ENCODE measurements at regions not wholly inside any gene's neighbourhood (a gene's known extent, or its start where the extent isn't known, plus 50 kb on each side); places are given as distances from the start of the nearest gene placed in this dataset.

DNA sequence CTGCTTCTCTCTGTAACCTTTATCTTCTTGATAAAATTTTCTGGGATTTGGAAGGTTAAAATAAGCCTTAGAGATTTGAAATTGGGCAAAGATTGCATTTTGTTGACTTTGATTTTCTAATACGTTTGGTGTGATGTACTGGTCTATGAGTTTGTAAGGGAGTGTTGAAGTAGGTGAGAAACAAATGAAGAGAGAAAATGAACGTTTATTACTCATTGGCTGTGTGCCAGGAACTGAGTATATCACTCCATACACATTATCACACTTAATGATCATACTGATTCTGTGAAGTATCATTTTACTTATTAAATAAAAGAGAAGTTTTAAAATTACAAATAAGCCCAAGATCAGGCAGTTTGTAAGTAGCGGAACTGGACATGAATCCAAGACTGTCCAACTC is 795.1 kb upstream of the ZEB2 start:
- no peak for DNase-seq

DNA sequence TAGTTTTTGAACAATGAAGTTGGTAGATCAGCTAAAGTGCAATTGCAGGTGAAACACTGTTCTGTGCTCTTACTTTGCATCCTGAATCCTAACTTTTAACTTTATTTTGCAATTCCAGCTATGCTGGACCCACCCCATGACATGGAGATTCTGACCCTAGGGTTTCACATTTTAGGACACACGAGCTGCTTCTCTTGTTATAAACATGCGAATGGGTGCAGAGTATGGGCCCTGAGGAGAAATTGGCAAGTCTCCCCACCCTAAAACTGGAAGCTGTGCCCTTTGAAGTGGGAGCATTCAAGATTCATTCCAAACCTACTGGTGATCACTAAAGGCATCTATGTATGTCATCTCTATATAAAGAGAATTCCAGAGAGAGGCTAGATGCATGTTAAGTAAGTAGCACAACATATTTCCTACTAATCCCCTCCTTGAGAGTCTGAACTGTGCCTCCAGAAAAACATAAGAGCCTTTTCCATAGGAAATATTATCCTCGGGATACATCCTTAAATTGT is 794.3 kb upstream of the ZEB2 start:
- DNase-seq, result no peak

DNA sequence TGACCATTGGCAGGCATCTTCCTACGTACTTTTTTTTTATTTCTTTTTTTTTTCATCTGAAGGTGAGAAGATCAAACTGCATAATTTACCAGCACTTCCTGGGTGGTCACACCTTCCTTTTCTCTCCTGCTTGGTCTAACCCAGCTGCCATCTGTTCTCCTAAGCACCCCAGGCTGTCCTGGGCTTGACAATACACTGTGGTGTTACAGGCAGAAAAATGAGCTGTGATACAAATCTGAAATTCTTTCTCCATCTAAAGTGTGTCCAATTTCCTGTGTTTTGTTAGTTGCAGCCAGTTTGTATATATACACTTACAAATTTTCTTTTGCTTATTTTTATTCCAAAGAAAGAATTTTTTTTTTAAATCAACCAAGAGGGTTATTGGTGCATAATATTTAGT is 786.0 kb upstream of the ZEB2 start:
- no peak for DNase-seq

DNA sequence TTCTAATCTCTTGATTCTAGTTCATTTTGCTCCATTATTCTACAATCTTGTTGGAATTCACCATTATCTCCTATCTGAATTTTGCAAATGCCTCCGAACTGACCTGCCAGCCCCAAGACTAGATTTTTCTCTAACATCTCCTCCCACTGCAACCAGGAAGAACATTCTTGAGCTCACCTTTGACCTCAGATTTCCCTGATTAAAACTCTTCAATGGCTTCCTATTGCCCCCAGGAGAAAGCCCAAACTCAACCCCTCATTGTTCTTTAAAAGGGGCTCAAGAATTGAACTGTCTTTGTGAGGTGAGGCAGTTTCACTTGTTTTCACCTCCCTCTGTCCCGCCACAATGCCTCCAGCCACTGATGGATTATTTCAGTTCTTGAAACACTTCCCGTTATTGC is 784.6 kb upstream of the ZEB2 start:
- no peak for DNase-seq

DNA sequence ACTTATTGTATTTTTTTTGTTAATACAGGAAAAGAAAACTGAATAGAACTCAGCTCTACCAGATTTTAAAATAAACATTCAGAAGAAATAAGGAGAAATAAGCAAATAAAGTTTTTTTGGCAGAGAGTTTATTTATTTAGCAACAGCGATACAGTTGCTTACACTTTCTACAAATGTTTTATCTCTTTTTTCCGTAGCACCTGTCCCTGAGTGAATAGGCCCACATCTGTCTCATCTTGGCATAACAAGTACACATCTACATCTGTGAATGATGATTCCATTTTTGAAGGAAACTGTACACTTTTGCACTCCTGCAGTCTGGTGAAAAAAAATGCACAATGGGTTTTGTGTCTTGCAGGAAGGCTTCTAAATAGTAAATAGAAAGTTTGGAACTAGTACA is 783.6 kb upstream of the ZEB2 start:
- DNase-seq, result no peak

DNA sequence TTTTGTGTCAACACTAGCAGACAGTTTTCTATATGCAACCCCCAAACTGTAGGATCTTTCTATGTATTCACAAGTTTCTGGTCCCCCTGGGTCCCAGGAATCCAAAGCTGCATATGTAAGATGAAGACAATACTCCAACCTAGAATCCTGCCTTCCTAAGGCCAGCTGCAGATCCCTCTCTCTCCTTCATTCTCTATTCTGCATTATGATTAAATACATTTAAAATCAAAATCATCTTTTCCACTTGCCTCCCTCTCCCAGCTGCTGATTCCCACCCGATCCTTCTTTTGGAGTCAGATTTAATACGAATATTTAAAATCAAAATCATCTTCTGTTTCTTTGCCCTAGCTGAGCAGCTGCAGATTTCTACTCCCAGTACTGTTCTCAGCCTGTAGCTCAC is 783.0 kb upstream of the ZEB2 start:
- DNase-seq, result no peak

DNA sequence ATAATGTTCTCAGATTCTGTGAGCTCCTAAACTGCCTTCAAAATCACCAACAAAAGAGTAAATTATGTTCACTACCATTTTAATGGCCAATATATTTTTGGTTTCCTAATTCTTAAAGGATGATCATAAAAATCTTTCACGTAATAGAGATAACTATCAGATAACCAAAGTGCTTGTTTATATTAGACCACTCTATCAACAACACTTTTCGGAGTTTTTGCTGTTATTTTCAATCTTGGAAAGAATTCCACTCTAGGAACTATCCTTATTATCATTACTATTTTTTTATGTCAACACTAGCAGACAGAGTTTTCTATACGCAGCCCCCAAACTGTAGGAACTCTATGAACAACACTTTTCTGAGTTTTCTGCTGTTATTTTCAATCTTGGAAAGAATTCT is 782.5 kb upstream of the ZEB2 start:
- DNase-seq, result no peak

DNA sequence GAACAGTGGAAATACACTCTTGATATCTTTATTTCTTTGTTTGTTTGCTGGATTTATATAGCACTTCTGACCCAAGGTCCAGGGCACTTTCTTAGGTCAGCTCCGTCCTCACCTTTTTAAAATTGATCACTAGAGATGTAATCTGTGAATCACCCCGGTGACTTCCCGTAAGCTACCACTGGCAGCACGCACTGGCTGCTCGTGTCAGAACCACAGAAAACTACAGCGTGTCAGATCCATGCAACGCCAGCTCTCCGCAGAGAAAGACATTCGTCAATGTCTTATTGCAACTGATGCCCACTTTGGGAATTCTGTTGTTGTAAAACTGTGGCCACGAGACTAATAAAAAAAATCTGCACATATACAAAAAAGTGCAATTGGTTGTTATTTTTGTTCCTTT is 779.4 kb upstream of the ZEB2 start:
- no peak for DNase-seq

DNA sequence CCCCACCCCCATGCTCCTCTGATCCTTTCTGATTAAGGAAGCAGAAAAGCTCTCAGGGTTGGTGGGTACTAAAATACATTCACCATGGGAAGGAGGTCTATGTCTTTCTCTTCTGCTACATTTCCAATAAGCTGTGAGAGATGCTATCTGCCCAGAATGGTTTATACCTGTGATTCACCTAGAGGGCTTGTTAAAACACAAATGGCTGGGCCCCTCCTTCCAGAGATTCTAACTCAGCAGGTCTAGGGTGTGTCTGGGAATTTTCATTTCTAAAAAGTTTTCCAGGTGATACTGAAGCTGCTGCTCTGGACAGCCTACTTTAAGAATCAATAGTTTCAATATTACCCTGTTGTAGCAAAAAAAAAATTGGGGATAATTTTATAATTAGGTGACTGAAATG is 772.2 kb upstream of the ZEB2 start:
- no peak for DNase-seq

DNA sequence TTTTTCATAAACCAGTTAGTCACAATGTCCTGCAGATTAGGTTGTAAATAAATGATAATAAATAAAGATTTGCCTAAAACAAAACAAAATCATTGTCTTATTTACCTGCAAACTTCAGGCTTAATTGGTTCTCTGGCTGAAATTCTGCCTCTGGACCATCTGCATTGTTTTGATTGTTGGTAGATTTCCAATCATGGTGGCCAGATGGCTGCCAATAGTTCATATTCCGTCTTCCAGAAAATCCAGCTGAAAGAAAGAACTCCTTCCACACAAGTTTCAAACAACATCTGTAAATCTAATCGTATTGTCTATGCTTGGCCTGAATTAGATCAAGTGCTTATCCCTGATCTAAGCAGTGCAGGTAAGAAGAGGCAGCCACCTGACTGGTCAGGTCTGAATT is 771.1 kb upstream of the ZEB2 start:
- DNase-seq, result no peak

DNA sequence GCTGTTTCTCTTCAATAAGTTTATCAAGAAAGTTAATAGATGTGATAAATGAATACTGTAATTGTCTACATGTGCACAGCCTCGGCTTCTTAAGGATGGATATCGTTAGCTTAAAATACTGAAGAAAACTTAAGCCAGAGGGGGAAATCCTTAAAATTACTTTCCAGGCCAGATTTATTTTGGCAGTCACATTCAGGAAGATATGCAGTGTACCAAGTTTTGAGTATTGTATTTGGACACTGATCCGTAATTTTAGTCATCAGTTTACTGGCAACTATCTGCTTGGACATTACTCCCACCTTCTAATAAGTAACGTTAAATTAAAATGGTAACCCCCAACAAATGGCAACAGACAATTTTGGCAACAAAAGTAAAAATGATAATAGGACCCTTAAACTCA is 770.0 kb upstream of the ZEB2 start:
- no peak for DNase-seq

DNA sequence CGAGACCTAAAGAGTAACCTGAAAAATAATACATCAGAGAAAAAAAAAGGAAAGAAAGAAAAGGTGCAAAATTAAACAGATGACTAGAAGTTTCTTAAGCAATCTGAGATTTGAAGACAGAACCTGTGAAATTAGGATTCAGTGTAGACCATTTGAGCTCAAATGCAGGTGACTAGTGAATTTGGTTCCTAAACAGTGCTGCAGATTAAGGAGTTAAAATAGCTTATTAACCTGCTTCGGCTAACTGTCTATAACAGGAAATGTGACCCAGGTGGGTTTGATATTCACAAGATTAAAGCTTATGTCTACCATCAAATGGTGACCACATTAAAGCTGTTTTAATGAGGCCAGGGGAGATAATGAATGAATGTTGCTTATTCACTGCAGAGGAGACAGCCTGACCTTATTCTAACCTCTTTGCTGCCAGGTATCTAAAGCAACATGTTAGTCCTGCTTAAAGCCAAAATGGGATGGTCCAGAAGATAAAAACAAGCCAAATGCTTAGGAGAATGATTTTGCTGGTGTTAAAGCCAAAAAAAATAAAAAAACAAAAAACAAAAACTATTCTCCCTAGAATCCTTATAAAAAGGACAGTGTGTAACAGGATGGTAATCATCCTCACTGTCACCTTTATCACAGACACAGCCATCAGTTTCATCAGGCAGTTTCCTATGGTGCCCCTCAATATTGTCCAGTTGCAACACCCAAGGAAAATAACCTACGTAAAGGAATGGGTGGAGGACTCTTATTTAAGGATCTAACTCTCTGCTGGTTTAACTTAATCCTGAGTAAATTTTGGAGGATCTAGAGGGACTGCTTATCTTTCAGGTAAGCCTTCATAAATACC is 769.0 kb upstream of the ZEB2 start:
- no peak for DNase-seq

DNA sequence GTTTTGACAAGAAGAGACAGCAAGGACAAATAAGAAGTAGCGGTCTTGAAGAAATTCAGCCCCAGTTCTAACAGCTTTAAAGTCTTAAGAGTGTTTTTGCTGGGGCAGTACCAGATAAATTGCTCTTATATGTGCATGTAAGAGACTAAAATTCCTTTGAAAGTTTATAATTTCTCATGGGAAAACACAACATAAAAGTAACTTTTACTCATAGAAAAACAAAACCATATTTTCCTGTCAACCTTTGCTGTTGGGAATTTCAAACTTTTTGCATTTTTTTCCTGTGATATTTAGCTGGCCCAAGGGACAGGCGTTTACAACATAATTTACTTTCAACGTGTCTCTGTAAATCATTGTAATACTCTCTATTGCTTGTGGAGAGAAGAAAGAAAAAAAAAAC is 767.8 kb upstream of the ZEB2 start:
- DNase-seq, result no peak

DNA sequence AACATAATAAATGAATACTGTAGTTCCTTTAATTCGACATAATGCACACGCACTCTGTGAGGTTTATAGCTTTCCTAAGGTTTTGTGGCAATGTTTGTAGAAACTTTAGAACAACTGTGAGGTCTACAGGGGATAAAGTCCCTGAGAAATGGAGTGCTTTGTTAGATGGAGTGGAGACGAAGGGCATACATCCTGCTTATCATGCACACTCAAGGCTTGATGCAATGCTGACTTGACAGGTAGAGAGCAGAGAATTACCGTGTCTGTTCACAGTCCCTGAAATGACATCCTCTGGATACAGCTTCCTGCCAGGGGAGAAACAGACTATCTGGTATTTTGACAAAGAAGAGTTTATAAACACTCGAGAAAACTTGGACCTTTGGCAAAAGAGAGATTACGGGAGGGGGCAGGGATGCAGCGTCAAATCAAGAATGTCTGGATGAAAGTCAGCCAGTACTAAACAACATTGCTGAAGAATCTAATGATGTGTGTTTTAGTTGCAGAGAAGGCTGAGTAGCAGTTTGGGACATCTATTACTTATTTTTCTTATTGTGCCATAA is 766.9 kb upstream of the ZEB2 start:
- DNase-seq, result no peak

DNA sequence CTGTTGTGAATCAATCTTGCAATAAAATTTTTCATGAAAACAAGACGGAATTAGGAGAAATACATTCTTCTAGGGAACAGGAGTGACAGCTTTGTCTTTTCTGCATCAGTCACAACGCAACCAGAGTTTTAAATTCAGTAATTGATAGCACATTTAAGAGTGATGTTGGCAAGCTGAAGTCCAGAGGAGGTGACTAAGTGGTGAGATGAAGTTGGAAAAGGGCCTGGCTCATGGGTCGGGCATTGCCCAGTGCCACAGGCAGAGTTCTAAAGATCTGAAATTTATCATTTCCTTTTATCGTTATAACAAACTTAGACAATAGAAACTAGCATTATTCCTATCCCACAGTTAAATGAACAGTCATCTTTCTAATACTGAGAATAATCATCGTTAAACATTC is 764.6 kb upstream of the ZEB2 start:
- no peak for DNase-seq

DNA sequence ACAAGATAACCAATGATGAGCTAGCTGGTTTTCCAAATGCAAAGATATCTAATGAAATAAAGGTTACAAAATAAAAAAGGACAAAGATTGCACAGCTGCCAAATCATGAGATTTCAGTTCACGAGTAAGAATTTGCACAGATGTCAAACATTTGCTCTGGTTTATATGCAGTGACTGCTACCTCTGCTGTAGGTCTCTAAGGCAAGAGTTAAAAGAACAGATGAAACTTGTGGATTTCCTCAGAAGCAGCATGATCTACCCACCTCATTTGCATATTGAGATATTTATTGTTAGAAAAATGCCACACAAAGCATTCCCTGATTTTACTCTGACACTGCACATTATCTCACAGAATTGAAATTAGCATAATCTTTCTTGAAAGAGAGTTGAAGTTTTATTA is 763.2 kb upstream of the ZEB2 start:
- no peak for DNase-seq

DNA sequence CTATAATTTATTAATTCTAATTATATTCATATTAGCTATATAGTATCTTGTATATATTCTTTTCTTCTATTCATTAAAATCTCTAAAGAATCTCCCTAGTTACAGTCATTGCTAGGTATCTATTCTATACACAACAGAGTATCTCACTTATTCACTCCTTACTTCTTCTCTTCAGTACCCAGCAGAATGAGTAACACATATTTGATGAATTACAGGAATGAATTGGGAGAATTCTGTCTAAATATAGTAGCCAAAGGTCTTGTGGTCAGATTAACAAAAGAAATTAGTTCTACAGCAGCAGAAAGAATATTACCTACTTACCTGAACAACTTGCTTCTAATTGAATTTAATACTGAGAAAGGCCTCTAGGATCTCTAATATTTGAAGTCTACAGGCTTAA is 758.0 kb upstream of the ZEB2 start:
- no peak for DNase-seq

DNA sequence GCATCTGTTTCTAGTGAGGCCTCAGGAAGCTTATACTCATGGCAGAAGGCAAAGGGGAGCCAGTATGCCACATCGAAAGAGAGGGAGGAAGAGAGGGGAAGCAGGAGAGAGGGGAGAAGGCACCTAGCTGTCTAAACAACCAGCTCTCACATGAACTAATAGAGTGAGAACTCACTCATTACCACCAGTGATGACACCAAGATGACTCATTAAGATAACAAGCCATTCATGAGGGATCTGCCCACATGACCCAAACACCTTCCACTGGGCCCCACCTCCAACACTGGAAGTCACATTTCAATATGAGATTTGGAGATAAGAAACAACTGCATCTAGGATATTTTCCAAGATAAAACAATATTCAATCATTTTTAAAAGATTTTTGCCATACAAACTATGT is 753.9 kb upstream of the ZEB2 start:
- DNase-seq, result no peak

DNA sequence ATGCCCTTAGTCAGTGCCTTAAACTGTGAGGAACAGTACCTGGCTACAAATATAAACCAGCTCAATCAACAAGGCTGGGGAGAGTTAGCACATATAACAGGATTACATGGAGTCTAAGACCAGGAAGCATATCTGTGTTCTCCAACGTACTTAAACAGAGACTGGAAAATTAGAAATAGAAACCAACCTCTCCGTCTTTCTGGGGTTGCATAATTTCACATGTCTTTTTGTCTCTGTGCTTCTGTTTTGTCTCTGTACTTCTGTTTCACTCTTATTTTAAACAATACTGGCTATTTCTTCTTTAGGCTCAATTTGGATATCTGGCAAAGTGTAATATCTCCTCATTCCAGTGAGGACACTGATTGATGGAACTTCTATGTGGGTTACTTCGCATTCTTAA is 749.0 kb upstream of the ZEB2 start:
- no peak for DNase-seq

DNA sequence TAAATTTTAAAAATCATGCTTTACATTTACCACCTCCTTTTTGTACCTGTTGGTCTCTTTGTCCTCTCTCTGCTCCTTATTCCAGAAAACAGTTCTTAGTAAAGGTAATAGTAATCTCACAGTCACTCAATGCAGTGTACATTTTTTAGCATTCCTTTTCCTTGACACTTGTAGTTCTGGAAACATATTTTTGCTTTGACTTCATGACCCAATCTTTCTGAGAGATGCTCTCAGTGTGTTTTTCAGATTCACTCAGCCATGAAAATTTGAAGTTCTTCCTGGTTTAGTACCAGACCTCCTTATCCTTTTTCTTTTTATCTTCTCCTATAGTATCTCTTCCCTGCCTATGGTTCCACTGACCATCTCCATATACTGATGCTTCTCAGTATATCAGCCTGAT is 747.5 kb upstream of the ZEB2 start:
- DNase-seq, result no peak

DNA sequence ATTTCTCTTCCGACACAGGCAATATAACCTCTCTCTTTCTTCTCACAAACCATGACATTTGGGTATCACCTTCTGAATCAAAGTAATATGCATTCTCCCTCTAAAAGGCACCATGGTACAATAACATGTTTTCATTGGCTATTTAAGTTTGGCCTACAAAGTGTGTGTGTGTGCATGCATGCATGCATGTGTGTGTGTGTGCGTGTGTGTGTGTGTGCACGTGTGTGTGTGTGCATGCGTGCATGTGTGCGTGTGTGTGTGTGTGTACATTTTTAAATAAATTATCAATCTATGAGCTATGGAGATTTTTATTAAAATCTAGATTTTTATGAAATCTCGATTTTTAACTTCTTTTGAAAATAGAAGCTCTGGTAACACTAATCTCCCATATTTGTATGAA is 745.3 kb upstream of the ZEB2 start:
- DNase-seq, result no peak

DNA sequence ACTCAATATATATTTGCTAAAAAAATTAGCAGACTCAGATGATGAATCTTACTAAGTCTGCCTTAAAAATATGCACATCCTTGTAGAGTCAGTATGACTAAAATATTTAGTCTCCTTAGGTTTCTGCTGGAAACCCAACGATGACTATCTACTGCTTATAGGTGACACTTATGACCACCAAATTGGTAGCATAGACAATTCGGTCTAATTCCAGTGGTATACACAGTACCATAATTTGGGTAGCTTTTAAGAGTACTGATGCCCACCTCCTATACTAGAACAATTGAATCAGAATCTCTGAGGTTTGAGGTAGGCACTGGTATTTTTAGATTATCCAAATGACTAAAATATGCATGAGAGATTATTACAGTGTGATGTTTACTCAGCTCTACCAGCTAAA is 740.8 kb upstream of the ZEB2 start:
- no peak for DNase-seq

DNA sequence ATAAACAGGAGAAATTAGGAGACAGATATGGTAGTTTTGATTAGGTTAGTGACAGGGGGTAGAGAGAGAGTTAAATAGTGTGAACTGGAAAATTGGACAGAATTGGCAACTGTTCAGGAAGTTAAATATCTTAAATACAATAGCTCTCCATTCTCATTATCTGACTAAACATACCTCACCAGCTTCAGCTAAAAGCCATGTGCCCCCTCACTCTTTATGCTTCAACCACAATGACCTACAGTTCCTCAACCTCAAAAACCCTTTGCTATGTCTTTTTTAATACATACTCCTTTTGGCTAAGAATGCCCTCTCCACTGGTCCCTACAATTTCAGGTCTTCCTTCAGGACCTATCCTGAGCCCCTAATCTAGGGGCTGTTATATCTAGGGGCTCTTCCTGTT is 740.2 kb upstream of the ZEB2 start:
- no peak for DNase-seq

DNA sequence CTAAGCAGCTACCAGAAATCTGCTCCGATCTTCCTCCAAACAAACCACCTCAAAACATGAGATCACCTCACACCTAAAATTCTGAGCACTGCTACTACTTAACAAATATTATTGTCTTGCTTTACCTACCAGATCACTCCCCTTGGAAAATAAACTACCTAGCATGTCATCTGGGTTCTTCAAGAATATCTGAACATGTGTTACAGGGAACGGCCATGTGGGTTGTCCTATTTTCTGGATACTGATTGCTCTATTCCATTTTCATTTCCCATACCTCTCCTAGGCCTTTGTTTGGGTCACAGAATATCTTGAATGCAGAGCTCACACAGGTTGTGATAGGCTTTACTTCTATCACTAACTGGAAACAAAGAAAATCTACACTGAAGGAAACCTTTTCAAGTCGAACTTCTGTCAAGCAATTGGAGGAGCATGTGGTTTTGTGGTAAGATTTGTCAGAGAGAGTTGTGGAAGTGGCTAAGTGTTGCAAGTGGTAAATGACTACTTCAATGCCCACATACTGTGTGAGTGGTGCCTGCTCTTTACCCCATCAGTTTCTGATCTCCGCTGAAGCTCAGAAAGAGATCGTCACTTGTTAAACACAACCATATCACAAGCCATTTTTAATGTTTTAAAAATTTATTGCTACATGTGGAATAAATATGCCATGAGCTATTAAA is 739.1 kb upstream of the ZEB2 start:
- no peak for DNase-seq
